ENCODE measurements at regions not wholly inside any gene's neighbourhood (a gene's known extent, or its start where the extent isn't known, plus 50 kb on each side); places are given as distances from the start of the nearest gene placed in this dataset.

DNA sequence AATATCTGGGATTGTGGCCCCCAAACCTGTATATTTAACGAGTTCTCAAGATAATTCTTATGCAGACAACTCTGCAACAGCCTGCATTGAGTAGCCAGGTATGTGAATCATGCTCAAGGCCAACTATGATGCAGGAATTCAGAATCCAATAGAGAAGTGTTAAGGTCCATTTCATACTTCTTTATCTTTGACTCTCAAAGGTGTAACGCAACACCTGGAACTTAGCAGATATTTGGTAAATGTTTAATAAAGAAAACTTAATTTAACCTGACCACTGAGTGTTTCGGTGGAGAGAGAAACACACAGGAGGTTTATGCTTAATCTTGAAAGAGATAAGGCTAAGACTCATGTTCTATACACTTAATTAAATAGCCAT, 156.5 kb upstream of the PLEKHG7 start:
- no peak overlapping the region for H3K9ac ChIP-seq (ENCODE audit: low read length)
- no peaks in the 10 kb centered on the region for H3K9me3 ChIP-seq (ENCODE audit: low read length)
- H3K79me2 ChIP-seq (ENCODE audit: low read length), result no peaks in the 10 kb centered on the region
- no peak overlapping the region for H2AFZ ChIP-seq (ENCODE audit: low read length)
- no peak overlapping the region for H3K4me2 ChIP-seq (ENCODE audit: low read depth, low read length, poor library complexity, severe bottlenecking)
- no peaks in the 10 kb centered on the region for H3K4me1 ChIP-seq (ENCODE audit: low read length)
- DNase-seq, result no peak
- H3K27ac ChIP-seq (ENCODE audit: low read length), result no peak overlapping the region
- no peaks in the 10 kb centered on the region for H3K36me3 ChIP-seq (ENCODE audit: insufficient read depth, low read length)
- no peaks in the 10 kb centered on the region for H3K9me2 ChIP-seq (replicated peaks; ENCODE audit: insufficient read depth, low read length)
- H3K27me3 ChIP-seq (ENCODE audit: low read length), result no peaks in the 10 kb centered on the region
- H4K20me1 ChIP-seq (ENCODE audit: insufficient read depth, low read depth, low read length), result no peaks in the 10 kb centered on the region
- no peak overlapping the region for H3K4me3 ChIP-seq (ENCODE audit: low read length)

DNA sequence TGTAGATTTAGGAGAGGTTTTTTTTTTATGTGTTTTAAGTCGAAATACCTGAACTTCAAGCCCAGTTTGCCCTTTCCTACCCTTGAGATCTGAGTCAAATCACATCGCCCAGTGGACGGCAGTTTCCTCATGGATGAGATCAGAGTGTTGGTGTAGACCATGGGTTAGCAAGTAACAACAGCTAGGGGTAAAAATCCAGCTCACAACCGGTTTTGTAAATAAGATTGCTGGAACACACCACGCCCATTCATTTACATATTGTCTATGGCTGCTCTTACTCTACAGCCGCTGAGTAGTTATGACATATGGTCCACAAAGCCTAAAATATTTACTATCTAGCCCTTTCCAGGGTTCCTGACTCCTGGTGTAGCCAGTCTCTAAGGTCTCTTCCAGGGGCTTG, 158.5 kb upstream of the PLEKHG7 start:
- Histone ChIP-seq H3K27me3 (ENCODE audit: low read length) (no peaks in the 10 kb centered on the region), H3K9me3 (ENCODE audit: low read length) (no peaks in the 10 kb centered on the region), H2AFZ (ENCODE audit: low read length) (no peak overlapping the region), H3K9me2 (replicated peaks; ENCODE audit: insufficient read depth, low read length) (no peaks in the 10 kb centered on the region), H3K9ac (ENCODE audit: low read length) (no peak overlapping the region), H3K4me3 (ENCODE audit: low read length) (no peak overlapping the region), H3K79me2 (ENCODE audit: low read length) (no peaks in the 10 kb centered on the region), H3K4me1 (ENCODE audit: low read length) (no peaks in the 10 kb centered on the region), H4K20me1 (ENCODE audit: insufficient read depth, low read depth, low read length) (no peaks in the 10 kb centered on the region), H3K4me2 (ENCODE audit: low read depth, low read length, poor library complexity, severe bottlenecking) (no peak overlapping the region), H3K27ac (ENCODE audit: low read length) (no peak overlapping the region), H3K36me3 (ENCODE audit: insufficient read depth, low read length) (no peaks in the 10 kb centered on the region)
- no peak for DNase-seq

DNA sequence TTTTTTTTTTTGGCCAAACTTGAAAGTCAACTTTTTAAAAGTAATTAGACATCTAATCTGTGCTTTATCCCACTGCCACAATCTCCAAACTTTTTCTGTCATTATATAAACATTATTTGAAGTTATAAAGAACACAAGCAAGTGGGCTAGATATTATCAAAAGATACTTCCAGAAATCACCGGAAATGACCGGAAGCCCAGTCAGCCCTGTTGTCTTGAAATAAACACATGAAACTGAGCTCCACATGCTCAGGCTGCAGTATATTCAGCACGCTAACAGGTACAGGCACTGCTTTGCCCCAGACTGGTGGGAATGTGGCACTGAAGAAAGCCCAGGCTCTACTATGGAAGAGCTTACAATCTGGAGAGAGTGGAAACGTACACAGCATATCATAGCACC, 158.9 kb upstream of the PLEKHG7 start:
- no peak for DNase-seq
- Histone ChIP-seq H2AFZ (ENCODE audit: low read length) (no peak overlapping the region), H3K9me3 (ENCODE audit: low read length) (no peaks in the 10 kb centered on the region), H3K4me3 (ENCODE audit: low read length) (no peak overlapping the region), H3K4me2 (ENCODE audit: low read depth, low read length, poor library complexity, severe bottlenecking) (no peak overlapping the region), H3K36me3 (ENCODE audit: insufficient read depth, low read length) (no peaks in the 10 kb centered on the region), H3K27ac (ENCODE audit: low read length) (no peak overlapping the region), H3K79me2 (ENCODE audit: low read length) (no peaks in the 10 kb centered on the region), H4K20me1 (ENCODE audit: insufficient read depth, low read depth, low read length) (no peaks in the 10 kb centered on the region), H3K9ac (ENCODE audit: low read length) (no peak overlapping the region), H3K9me2 (replicated peaks; ENCODE audit: insufficient read depth, low read length) (no peaks in the 10 kb centered on the region), H3K4me1 (ENCODE audit: low read length) (no peaks in the 10 kb centered on the region), H3K27me3 (ENCODE audit: low read length) (no peaks in the 10 kb centered on the region)

DNA sequence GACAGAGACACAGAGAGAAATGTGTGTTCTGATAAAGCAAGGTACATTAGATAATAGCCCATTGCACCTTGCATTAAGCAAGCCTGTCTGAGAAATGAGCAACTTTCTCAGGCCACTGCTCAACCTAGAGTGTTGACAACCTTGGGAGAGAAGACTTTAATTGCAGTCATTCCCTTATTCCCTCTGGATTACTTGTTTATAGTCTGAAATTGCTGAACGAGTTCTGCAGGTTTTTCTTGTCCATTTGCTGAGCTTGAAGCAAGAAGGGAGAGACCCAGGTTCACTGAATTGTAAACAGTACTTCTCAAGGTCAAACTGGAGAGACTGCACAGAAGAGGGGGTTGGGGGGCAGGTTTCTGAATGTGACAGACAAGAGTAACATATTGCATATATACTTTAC, 159.4 kb upstream of the PLEKHG7 start:
- H3K4me3 ChIP-seq (ENCODE audit: low read length), result no peak overlapping the region
- H3K27me3 ChIP-seq (ENCODE audit: low read length), result no peaks in the 10 kb centered on the region
- no peaks in the 10 kb centered on the region for H3K79me2 ChIP-seq (ENCODE audit: low read length)
- no peak overlapping the region for H3K4me2 ChIP-seq (ENCODE audit: low read depth, low read length, poor library complexity, severe bottlenecking)
- H3K9me2 ChIP-seq (replicated peaks; ENCODE audit: insufficient read depth, low read length), result no peaks in the 10 kb centered on the region
- no peaks in the 10 kb centered on the region for H3K9me3 ChIP-seq (ENCODE audit: low read length)
- H3K36me3 ChIP-seq (ENCODE audit: insufficient read depth, low read length), result no peaks in the 10 kb centered on the region
- no peak overlapping the region for H3K27ac ChIP-seq (ENCODE audit: low read length)
- H4K20me1 ChIP-seq (ENCODE audit: insufficient read depth, low read depth, low read length), result no peaks in the 10 kb centered on the region
- H2AFZ ChIP-seq (ENCODE audit: low read length), result no peak overlapping the region
- H3K4me1 ChIP-seq (ENCODE audit: low read length), result no peaks in the 10 kb centered on the region
- no peak overlapping the region for H3K9ac ChIP-seq (ENCODE audit: low read length)
- no peak for DNase-seq

DNA sequence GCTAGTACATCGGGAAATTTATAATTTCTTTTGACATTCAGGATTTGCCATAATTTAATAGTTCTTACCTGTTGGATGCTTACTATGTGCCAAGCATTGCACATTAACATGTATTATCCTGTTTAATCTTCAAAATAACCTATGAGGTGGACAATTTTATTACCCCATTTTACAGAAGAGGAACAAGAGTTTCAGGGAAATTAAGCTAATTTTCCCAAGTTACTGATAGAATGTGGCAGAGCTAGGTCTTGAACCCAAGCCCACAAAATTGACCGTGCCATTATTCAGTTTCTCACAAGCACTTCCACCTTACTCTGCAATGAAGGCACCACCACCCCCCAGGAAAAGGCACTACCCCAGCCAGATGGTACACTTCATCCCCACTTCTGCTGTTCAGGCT, 161.1 kb upstream of the PLEKHG7 start:
- H3K27me3 ChIP-seq (ENCODE audit: low read length), result no peaks in the 10 kb centered on the region
- no peak overlapping the region for H2AFZ ChIP-seq (ENCODE audit: low read length)
- DNase-seq, result no peak
- H3K27ac ChIP-seq (ENCODE audit: low read length), result no peak overlapping the region
- no peaks in the 10 kb centered on the region for H4K20me1 ChIP-seq (ENCODE audit: insufficient read depth, low read depth, low read length)
- no peak overlapping the region for H3K4me2 ChIP-seq (ENCODE audit: low read depth, low read length, poor library complexity, severe bottlenecking)
- H3K36me3 ChIP-seq (ENCODE audit: insufficient read depth, low read length), result no peaks in the 10 kb centered on the region
- no peaks in the 10 kb centered on the region for H3K9me3 ChIP-seq (ENCODE audit: low read length)
- no peak overlapping the region for H3K9ac ChIP-seq (ENCODE audit: low read length)
- H3K4me1 ChIP-seq (ENCODE audit: low read length), result no peaks in the 10 kb centered on the region
- no peak overlapping the region for H3K4me3 ChIP-seq (ENCODE audit: low read length)
- no peaks in the 10 kb centered on the region for H3K9me2 ChIP-seq (replicated peaks; ENCODE audit: insufficient read depth, low read length)
- no peaks in the 10 kb centered on the region for H3K79me2 ChIP-seq (ENCODE audit: low read length)

DNA sequence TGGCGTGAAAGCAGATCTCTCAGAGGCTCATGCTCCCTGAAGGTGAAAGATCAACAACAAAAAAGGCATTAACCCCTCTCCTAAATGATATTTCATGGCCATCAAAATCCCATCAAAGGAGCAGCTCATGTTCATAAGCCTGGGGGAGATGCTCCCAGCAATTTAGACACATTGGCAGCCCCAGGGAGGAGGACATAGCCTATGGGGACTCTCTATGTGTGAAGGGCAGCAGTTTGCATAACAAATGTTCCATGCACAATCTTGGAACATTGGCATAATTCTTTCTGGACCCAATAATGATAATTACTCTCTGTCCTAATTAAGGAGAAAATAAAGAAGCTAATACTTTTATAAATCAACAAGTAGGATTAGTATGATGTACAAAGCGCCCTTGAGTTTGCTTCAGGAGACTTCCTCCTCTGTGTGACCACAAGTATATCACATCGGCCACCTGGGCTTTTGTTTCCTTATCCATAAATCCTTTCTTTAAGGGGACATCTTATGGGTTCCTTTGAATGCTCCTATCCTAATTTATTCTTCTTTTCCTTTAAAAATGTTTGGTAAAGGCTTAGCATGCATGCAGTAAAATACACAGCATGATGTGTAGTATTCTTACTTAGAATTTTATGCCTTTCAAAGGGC, 161.9 kb upstream of the PLEKHG7 start:
- H3K4me1 ChIP-seq (ENCODE audit: low read length), result no peaks in the 10 kb centered on the region
- H3K4me3 ChIP-seq (ENCODE audit: low read length), result no peak overlapping the region
- DNase-seq, result no peak
- H2AFZ ChIP-seq (ENCODE audit: low read length), result no peak overlapping the region
- H4K20me1 ChIP-seq (ENCODE audit: insufficient read depth, low read depth, low read length), result no peaks in the 10 kb centered on the region
- H3K9me3 ChIP-seq (ENCODE audit: low read length), result no peaks in the 10 kb centered on the region
- H3K4me2 ChIP-seq (ENCODE audit: low read depth, low read length, poor library complexity, severe bottlenecking), result no peak overlapping the region
- H3K27ac ChIP-seq (ENCODE audit: low read length), result no peak overlapping the region
- H3K9ac ChIP-seq (ENCODE audit: low read length), result no peak overlapping the region
- H3K9me2 ChIP-seq (replicated peaks; ENCODE audit: insufficient read depth, low read length), result no peaks in the 10 kb centered on the region
- H3K27me3 ChIP-seq (ENCODE audit: low read length), result no peaks in the 10 kb centered on the region
- no peaks in the 10 kb centered on the region for H3K36me3 ChIP-seq (ENCODE audit: insufficient read depth, low read length)
- H3K79me2 ChIP-seq (ENCODE audit: low read length), result no peaks in the 10 kb centered on the region

DNA sequence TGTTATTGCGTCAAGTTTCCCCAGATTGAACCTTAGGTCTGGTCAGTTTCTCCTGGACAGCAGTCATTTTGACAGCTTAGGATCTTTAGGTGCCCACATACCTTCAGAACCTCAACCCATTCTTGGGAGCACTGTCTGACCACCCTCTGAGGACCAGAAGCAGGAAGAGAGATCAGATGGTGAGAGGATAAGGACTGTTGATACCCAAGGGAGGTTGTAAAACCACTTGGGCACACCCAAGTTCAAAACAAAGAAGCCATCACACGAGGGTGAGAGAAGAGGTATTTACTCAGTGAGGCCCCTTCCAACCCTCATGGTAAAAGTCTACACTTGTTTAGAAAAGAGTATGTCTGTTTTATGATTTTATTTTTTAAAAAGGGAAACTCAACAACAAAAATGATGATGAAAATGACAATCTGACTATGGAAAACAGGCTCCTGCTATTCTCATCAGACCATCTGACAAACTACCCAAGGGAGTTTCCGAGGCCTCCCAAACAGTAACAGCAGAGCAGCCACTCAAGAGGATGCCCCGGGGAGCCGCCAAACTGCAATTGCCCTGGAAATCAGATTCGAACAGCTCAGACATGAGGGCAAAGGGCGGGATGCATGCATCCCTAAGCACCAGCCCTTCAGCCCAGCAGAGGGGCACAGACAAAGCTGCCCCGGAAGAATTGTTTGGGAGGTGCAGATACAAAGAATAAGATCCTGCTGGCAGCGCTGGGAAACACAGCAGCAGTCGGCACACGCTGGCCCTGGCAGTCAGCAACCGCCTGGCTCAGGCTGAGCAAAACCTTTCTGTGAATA, 162.6 kb upstream of the PLEKHG7 start:
- Histone ChIP-seq H3K9me2 (replicated peaks; ENCODE audit: insufficient read depth, low read length) (no peaks in the 10 kb centered on the region), H3K36me3 (ENCODE audit: insufficient read depth, low read length) (no peaks in the 10 kb centered on the region), H3K4me2 (ENCODE audit: low read depth, low read length, poor library complexity, severe bottlenecking) (no peak overlapping the region), H4K20me1 (ENCODE audit: insufficient read depth, low read depth, low read length) (no peaks in the 10 kb centered on the region), H3K4me3 (ENCODE audit: low read length) (no peak overlapping the region), H3K9me3 (ENCODE audit: low read length) (no peaks in the 10 kb centered on the region), H3K79me2 (ENCODE audit: low read length) (no peaks in the 10 kb centered on the region), H3K27me3 (ENCODE audit: low read length) (no peaks in the 10 kb centered on the region), H3K27ac (ENCODE audit: low read length) (no peak overlapping the region), H3K4me1 (ENCODE audit: low read length) (no peaks in the 10 kb centered on the region), H3K9ac (ENCODE audit: low read length) (no peak overlapping the region), H2AFZ (ENCODE audit: low read length) (no peak overlapping the region)
- DNase-seq, result no peak

DNA sequence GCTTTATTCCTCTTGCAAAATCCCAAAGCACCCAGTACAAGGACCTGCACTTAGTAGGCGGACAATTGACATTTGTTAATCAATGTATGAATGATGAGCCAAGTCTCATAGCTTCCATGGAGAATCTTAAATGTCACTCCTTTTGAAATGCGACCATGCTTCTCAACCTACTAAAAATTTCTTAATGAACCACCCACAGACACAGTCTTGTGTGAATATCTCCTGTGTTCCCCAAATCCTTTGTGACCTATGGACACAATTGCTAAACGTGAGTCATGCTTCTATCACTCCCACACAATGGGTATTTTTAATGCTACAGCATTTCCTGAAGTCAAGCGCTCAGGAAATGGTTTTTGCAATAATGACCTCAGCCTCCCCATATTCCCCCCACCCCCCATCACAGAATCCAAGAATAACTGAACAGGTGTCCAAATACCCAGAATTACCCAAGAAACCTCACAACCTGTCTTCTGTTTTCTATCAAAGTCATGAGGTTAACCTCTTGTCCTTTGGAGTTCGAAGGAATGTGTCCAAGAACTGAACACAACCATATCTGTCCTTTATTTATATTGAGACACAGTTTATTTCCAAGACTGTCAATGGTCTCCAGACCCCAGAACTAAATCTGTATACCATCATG, 163.6 kb upstream of the PLEKHG7 start:
- no peaks in the 10 kb centered on the region for H3K27me3 ChIP-seq (ENCODE audit: low read length)
- H3K79me2 ChIP-seq (ENCODE audit: low read length), result no peaks in the 10 kb centered on the region
- no peak overlapping the region for H2AFZ ChIP-seq (ENCODE audit: low read length)
- no peak overlapping the region for H3K27ac ChIP-seq (ENCODE audit: low read length)
- H4K20me1 ChIP-seq (ENCODE audit: insufficient read depth, low read depth, low read length), result no peaks in the 10 kb centered on the region
- no peaks in the 10 kb centered on the region for H3K36me3 ChIP-seq (ENCODE audit: insufficient read depth, low read length)
- H3K4me2 ChIP-seq (ENCODE audit: low read depth, low read length, poor library complexity, severe bottlenecking), result no peak overlapping the region
- DNase-seq, result no peak
- H3K9me3 ChIP-seq (ENCODE audit: low read length), result no peaks in the 10 kb centered on the region
- H3K9me2 ChIP-seq (replicated peaks; ENCODE audit: insufficient read depth, low read length), result no peaks in the 10 kb centered on the region
- H3K9ac ChIP-seq (ENCODE audit: low read length), result no peak overlapping the region
- no peak overlapping the region for H3K4me3 ChIP-seq (ENCODE audit: low read length)
- no peaks in the 10 kb centered on the region for H3K4me1 ChIP-seq (ENCODE audit: low read length)

Measured in Karpas-422 (cell line).